NCI-H1092 (cell line): ENCODE measurements at regions not wholly inside any gene's neighbourhood (a gene's known extent, or its start where the extent isn't known, plus 50 kb on each side); places are given as distances from the start of the nearest gene placed in this dataset.

Source experiments
- DNase-seq: peaks from one replicate; lab custom pipeline; 2025; lab: John Stamatoyannopoulos, UW

- DNase-seq = no peak
Measured at GRCh38 chr1:189350983-189351616, 1126.6 kb downstream of the BRINP3 start.

DNA sequence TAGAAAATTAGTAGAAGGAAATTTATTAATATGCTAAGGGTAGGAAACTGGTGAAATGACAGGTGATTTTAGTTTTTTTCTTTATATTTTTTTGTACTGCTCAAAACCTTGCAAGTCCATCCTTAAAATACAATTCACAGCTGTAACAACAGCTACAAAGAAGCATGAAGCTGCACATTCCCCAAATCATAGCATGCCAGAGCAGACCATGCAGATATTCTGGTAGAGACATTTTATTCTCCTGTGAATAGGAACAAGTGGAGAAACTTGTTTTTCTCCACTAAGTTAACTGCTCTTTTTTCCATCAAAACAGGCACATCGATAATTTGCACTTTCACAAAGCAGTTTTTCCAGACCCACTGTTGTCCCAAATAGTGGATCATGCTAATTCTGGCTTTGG lies 1125.7 kb downstream of the BRINP3 start:
- no peak for DNase-seq

DNA sequence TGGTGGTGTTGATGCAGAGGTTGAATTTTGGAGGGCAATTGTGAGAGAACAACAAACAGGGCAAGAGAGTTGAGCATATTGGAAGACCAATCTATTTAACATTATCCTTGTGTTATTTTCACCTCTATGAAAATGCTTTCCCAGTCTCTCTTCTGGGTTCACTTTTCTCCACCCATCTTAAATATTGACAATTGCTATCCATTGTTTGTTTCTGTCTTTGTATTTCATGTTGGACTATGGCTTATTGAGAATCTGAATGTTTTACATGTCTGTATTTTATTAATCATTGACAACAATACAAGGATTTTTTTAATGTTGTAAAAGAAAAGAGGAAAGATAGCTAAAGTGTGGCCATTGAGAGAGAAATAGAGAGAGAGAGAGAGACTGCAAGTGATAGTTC lies 1121.5 kb downstream of the BRINP3 start:
- DNase-seq = no peak

GRCh38 chr1:189357317-189357716 lies 1120.3 kb downstream of the BRINP3 start:
- no peak for DNase-seq

- no peak for DNase-seq
Measured at GRCh38 chr1:189369612-189370011, 1108.1 kb downstream of the BRINP3 start.

DNA sequence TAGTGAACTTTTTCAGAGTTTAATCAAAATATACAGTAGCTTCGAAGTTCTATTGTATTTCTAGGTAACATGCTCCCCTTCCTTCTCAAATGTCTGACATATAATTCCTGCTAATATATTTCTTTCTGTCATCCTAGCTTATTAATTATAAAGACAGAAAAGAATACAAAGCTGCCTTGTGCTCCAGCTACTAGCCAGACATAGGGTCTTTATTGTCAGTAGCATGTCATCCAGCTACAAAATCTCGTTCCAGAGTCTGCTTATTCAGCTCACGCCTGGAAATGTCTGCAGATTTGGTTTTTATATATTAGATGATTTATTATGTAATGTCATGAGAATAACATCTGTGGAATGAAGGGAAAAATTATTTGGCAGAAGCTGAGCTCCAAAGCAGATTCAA lies 1102.8 kb downstream of the BRINP3 start:
- no peak for DNase-seq

DNA sequence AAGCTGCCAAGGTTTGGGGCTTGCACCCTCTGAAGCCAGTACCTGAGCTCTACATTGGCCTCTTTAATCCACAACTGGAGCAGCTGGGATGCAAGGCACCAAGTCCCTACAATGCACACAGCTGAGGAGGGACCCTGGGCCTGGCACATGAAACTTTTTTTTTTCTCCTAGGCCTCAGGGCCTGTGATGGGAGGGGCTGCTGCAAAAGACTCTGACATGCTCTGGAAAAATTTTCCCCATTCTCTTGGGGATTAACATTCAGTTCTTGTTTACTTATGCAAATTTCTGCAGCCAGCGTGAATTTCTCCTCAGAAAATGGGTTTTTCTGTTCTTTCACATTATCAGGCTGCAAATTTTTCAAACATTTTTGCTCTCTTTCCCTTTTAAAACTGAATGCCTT lies 1072.2 kb downstream of the BRINP3 start:
- DNase-seq = no peak

DNA sequence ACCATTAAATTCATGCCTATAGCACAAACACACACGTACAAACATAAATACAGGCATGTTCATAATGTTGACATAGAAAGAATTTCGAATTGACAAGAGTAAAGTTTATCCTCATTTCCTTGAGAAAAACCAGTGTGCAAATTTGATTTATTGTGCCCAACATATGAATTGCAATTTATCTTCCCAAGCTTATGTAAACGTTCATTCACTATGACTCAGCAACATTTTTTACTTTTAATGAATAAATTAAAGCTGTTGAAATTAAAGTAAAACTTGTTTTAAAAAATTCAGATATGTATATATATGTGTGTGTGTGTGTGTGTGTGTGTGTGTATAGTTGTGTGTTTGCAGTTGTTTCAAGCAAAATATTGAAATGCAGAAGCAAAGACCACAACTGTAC lies 1067.9 kb downstream of the BRINP3 start:
- no peak for DNase-seq

DNA sequence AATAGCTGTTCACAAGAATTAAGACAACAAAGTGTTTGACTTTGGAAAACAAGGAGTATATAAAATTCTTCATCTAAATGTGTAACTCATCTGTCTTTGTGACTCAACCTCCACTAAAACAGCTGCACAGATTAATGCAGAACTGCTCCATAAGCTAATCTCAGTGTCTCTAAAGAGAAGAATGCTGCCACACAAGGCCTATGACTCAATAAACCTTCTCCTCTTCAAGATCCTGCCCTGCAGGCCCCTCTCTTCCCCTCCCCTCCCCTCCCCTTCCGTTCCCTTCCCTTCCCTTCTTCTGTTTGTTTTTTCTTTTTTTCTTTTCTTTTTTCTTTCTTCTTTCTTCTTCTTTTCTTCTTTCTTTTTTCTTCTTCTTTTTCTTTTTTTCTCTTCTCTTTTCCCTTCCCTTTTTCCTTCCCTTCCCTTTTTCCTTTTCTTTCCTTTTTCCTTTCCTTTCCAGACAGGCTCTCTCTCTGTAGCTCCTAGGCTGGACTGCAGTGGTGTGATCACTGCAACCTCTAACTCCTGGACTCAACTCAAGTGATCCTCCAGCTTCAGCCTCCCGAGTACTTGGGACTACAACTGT lies 1052.8 kb downstream of the BRINP3 start:
- no peak for DNase-seq

- DNase-seq = peak; percentile 13
Measured at GRCh38 chr1:189429610-189430009, 1048.1 kb downstream of the BRINP3 start.

GRCh38 chr1:189431447-189431846 lies 1046.2 kb downstream of the BRINP3 start:
- no peak for DNase-seq

GRCh38 chr1:189432753-189433152 lies 1044.9 kb downstream of the BRINP3 start:
- no peak for DNase-seq

- DNase-seq = no peak
Measured at GRCh38 chr1:189434461-189434860, 1043.2 kb downstream of the BRINP3 start.

DNA sequence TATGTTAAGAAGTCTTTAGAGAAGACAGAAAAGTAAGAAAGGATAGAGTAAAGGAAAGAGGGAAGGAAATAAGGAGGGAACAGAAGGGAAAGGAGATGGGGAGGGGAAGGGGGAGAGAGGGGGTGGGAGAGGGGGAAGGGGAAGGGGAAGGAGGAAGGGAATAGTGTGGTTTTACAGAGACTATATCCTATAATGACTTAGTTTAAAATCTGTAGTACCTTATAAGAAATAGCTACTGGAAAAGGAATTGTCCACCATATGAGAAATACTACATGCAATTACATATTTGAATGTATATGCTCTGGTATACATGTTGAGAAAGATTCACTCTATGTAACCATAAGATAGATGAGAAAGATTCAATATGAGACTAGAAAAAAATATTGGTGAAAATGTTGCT lies 1042.3 kb downstream of the BRINP3 start:
- no peak for DNase-seq

- DNase-seq = no peak
Measured at GRCh38 chr1:189438808-189439207, 1038.9 kb downstream of the BRINP3 start.

DNA sequence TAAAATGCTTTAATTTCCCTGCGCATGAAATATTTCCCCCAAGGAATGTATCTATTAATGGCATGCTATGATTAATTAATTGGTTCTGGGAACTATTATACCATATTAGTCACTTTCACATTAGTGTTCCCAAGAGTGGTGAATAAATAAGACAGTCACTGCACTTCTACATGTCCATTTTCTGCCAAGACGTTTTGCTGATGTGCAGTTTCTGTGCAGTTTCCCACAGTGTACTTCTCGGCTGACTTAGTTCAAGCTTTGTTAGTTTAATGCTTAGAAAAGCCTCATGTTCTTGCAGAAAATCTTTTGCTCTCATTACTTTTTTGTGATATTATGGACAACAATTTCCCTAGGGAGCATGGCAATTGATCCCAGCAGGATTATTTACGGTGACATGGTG lies 1014.5 kb downstream of the BRINP3 start:
- no peak for DNase-seq

- DNase-seq = no peak
Measured at GRCh38 chr1:189496768-189497167, 980.9 kb downstream of the BRINP3 start.

DNA sequence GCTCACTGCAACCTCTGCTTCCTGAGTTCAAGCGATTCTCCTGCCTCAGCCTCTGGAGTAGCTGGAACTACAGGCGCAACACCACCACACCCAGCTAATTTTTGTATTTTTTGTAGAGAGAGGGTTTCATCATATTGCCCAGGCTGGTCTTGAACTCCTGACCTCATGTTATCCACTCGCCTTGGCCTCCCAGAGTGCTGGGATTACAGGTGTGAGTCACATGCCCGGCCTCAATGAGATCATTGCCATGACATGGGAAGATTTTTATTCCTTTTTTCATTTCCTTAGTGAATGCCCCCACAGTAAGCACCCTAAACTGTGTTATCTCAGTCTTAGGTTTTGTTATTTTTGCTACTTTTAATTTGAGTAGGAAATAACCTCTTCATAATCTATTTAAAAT lies 977.9 kb downstream of the BRINP3 start:
- DNase-seq = no peak

DNA sequence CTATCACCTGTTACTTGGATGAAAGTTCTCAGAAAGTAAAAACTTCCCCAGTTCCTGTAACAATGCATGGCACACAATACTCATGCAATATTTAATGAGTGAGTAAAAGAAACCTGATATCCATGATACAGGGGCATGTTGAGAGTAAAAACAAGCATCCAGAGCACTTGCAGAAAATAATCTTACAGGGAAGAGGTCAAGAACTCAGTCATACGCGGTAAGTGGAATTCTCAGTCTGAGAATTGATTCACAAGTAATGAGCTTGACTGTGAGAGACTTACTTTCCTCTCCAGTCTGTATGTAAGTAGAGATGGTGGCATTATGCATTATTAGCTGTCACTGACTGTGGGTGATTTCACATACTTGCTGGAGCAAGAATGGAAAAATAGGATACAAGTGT lies 976.9 kb downstream of the BRINP3 start:
- no peak for DNase-seq

GRCh38 chr1:189510827-189511226 lies 966.8 kb downstream of the BRINP3 start:
- DNase-seq = no peak

DNA sequence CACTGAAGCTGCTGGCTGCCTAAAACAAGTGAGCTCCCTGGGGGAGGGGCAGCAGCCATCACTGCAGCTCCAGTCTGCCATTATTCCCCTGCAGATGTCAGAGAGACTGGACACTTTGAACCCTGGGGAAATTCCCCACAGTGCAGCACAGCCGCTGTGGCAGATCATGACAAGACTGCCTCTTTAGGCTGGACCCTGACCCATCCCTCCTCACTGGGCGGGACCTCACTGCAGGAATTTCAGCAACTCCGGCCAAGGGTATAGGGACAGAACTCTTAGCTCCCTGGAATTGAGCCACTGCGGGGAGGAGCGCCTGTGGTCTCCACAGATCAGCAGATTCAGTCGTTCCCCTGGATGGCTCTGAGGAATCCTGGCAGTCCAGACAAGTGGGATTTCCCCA lies 964.6 kb downstream of the BRINP3 start:
- DNase-seq = no peak

DNA sequence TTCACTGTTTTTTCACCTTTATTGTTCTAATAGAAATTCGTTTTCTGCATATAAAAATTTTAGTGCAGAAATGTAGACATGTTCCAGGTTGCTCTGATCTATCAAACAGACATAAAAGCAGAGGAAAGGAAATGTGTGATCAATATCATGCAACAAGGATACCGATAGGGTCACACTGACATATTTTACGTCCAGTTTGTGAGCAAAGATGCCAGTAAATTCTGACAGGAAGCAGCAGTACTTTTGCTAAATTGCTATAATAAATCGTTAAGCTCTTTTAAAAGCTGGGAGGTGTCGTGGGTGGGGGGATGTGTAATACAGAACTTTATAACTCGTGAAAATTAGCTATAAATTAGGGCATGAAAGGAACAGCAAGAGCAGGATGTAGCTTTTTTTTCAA lies 955.2 kb downstream of the BRINP3 start:
- DNase-seq = no peak

DNA sequence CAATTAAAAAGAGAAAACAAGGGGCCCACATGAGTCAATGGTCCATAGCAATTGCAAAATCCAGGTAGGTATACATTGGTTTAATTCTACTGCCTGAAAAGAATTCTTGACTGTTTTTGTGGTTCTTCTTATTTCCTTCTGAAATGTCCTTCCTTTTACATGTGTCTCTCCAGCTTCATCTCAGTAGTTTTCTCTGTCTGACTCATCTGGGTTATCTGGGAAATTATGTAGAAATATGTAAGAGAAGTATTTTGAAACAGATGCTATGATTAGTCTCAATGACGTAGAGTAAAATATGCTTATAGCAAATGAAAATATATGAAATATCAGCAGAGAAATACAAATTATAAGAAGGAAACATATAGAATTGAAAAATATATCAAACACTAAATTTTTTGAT lies 953.2 kb downstream of the BRINP3 start:
- no peak for DNase-seq

DNA sequence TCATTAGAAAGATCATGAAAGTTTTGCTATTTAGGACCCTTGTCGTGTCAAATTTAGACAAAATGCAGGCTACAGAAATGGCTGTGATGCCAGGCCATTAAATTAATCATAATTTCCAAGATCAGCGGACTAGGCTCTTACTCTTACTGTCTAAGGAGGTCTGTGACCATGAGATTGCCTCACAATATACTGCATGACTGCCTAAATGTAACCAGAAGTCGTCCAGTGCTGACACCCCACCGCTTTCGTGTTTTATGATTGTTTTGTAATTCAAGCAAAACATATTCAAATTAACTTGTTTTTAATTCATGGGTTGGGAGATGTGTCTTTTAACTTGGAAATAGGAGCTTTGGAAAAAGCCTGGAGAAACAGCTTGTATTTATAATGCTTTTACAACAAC lies 947.5 kb downstream of the BRINP3 start:
- no peak for DNase-seq
